ENCODE measurements at regions not wholly inside any gene's neighbourhood (a gene's known extent, or its start where the extent isn't known, plus 50 kb on each side); places are given as distances from the start of the nearest gene placed in this dataset.

GRCh38 chrX:67780694-67781109 lies 236.9 kb downstream of the AR start:
- peak; percentile 62 for DNase-seq

- no peak for DNase-seq
These were observed 237.3 kb downstream of the AR start for GRCh38 chrX:67781132-67781531.

GRCh38 chrX:67784712-67785111 lies 240.9 kb downstream of the AR start:
- no peak for DNase-seq

GRCh38 chrX:67787196-67787595 lies 243.4 kb downstream of the AR start:
- DNase-seq, result no peak

GRCh38 chrX:67789536-67789935 lies 245.7 kb downstream of the AR start:
- no peak for DNase-seq

Data from hindlimb muscle (tissue), 1 donor.